ENCODE measurements at regions not wholly inside any gene's neighbourhood (a gene's known extent, or its start where the extent isn't known, plus 50 kb on each side); places are given as distances from the start of the nearest gene placed in this dataset.

- no peak for DNase-seq
These were observed 458.4 kb upstream of the C9orf72 start for GRCh38 chr9:28031521-28032267.

- DNase-seq = no peak
These were observed 458.9 kb upstream of the C9orf72 start for GRCh38 chr9:28032268-28032590.

- DNase-seq = no peak
These were observed 461.0 kb upstream of the C9orf72 start for GRCh38 chr9:28034242-28034641.

- DNase-seq = no peak
These were observed 464.7 kb upstream of the C9orf72 start for GRCh38 chr9:28037968-28038367.

GRCh38 chr9:28045051-28045450, 471.8 kb upstream of the C9orf72 start:
- no peak for DNase-seq

- DNase-seq = no peak
These were observed 476.8 kb upstream of the C9orf72 start for GRCh38 chr9:28050046-28050445.

- no peak for DNase-seq
These were observed 477.7 kb upstream of the C9orf72 start for GRCh38 chr9:28050941-28051340.

- no peak for DNase-seq
These were observed 478.6 kb upstream of the C9orf72 start for GRCh38 chr9:28051559-28052503.

- DNase-seq = no peak
These were observed 480.0 kb upstream of the C9orf72 start for GRCh38 chr9:28053096-28053777.

GRCh38 chr9:28056006-28056405, 482.7 kb upstream of the C9orf72 start:
- DNase-seq = no peak

GRCh38 chr9:28056466-28056865, 483.2 kb upstream of the C9orf72 start:
- no peak for DNase-seq

- no peak for DNase-seq
These were observed 485.9 kb upstream of the C9orf72 start for GRCh38 chr9:28059192-28059591.

- no peak for DNase-seq
These were observed 491.0 kb upstream of the C9orf72 start for GRCh38 chr9:28064241-28064815.

GRCh38 chr9:28073270-28073669, 500.0 kb upstream of the C9orf72 start:
- no peak for DNase-seq

- DNase-seq = no peak
These were observed 506.4 kb upstream of the C9orf72 start for GRCh38 chr9:28079677-28080076.

GRCh38 chr9:28082671-28083070, 509.4 kb upstream of the C9orf72 start:
- no peak for DNase-seq

GRCh38 chr9:28086881-28087280, 513.6 kb upstream of the C9orf72 start:
- DNase-seq = no peak

GRCh38 chr9:28092981-28093936, 520.0 kb upstream of the C9orf72 start:
- DNase-seq = no peak

- DNase-seq = no peak
These were observed 528.2 kb upstream of the C9orf72 start for GRCh38 chr9:28101509-28101908.

GRCh38 chr9:28105001-28105400, 531.7 kb upstream of the C9orf72 start:
- DNase-seq = no peak

GRCh38 chr9:28120184-28120583, 546.9 kb upstream of the C9orf72 start:
- DNase-seq = no peak

GRCh38 chr9:28120626-28121025, 547.3 kb upstream of the C9orf72 start:
- no peak for DNase-seq

Measured in activated CD4-positive, CD25-positive, alpha-beta regulatory T cell treated with anti-CD3 and anti-CD28 coated beads, Interleukin-2, amount 50 U/mL, for 72 hours (primary cell).